OCI-LY7 (cell line): ENCODE measurements at regions not wholly inside any gene's neighbourhood (a gene's known extent, or its start where the extent isn't known, plus 50 kb on each side); places are given as distances from the start of the nearest gene placed in this dataset.

ENCODE experiments used
- BruUV-seq: library from RNA; stranded (reverse); fragments of 400-500 nt; replicated peaks from 2 replicates; lab custom pipeline; 2021; lab: Mats Ljungman, UMichigan
- CTCF ChIA-PET: fragments of 300-600 bp; sonication (Branson Sonifier 250); formaldehyde crosslinking; loops from one replicate; lab custom pipeline; 2022; ENCODE audit warnings: antibody characterized with exemption; ENCODE audit not compliant: unreplicated experiment; lab: Charles Lee
- POLR2A ChIA-PET: fragments of 300-600 bp; sonication (Branson Sonifier 250); formaldehyde crosslinking; loops from one replicate; lab custom pipeline; 2022; ENCODE audit warnings: antibody characterized with exemption; lab: Charles Lee
- DNase-seq: peaks from one replicate; pipeline ENCODE4 v3.0.0-alpha.2; 2015; ENCODE audit warnings: low spot score
- H2AFZ ChIP-seq: fragments of 200-600 bp; sonication (generic), shearing (Covaris generic); 2 replicates; pipeline ENCODE4 v1.6.1; 2014; ENCODE audit warnings: mild to moderate bottlenecking, antibody characterized with exemption, low read length, moderate library complexity
- H3K27ac ChIP-seq: fragments of 200-600 bp; sonication (generic); 2 replicates; pipeline ENCODE4 v1.5.1; 2014; ENCODE audit warnings: mixed run types, low read depth, mild to moderate bottlenecking, moderate library complexity, low read length, inconsistent platforms; ENCODE audit not compliant: poor library complexity, severe bottlenecking
- H3K36me3 ChIP-seq: fragments of 200-600 bp; sonication (generic); 2 replicates; pipeline ENCODE4 v1.6.1; 2014; ENCODE audit warnings: mild to moderate bottlenecking, antibody characterized with exemption, low read length, moderate library complexity, mixed read lengths; ENCODE audit not compliant: insufficient read depth
- H3K4me1 ChIP-seq: fragments of 200-600 bp; sonication (generic); 2 replicates; pipeline ENCODE4 v1.5.1; 2014; ENCODE audit warnings: mild to moderate bottlenecking, low read length; ENCODE audit not compliant: insufficient read depth, poor library complexity, severe bottlenecking
- H3K4me2 ChIP-seq: fragments of 200-600 bp; sonication (generic); 2 replicates; pipeline ENCODE4 v1.6.1; 2014; ENCODE audit warnings: mild to moderate bottlenecking, low read length
- H3K4me3 ChIP-seq: fragments of 200-600 bp; sonication (generic); 2 replicates; pipeline ENCODE4 v1.5.1; 2014; ENCODE audit warnings: mild to moderate bottlenecking, low read depth, low read length; ENCODE audit not compliant: poor library complexity, severe bottlenecking
- H3K79me2 ChIP-seq: fragments of 200-600 bp; sonication (generic); 2 replicates; pipeline ENCODE4 v1.6.1; 2016; ENCODE audit warnings: low read depth, mild to moderate bottlenecking, low read length, moderate library complexity, mixed read lengths; ENCODE audit not compliant: insufficient read depth
- H3K9me2 ChIP-seq: fragments of 200-600 bp; sonication (generic); 2 replicates; pipeline ENCODE4 v1.6.1; 2016; ENCODE audit warnings: mild to moderate bottlenecking, low read length, mixed read lengths; ENCODE audit not compliant: insufficient read depth
- H3K9me3 ChIP-seq: fragments of 200-600 bp; sonication (generic); 2 replicates; pipeline ENCODE4 v1.6.1; 2014; ENCODE audit warnings: mild to moderate bottlenecking, mixed run types, low read length, mixed read lengths
- H4K20me1 ChIP-seq: fragments of 200-600 bp; sonication (generic); 2 replicates; pipeline ENCODE4 v1.6.1; 2014; ENCODE audit warnings: mild to moderate bottlenecking, antibody characterized with exemption, low read length, moderate library complexity, mixed read lengths; ENCODE audit not compliant: insufficient read depth
- CTCF ChIP-seq: fragments of 200-600 bp; sonication (generic); conservative IDR thresholded peaks from 2 replicates; pipeline ENCODE4 v1.5.1; 2014; ENCODE audit warnings: mild to moderate bottlenecking, antibody characterized with exemption, low read length, moderate library complexity, mixed read lengths
- EZH2phosphoT487 ChIP-seq: fragments of 200-600 bp; sonication (generic); IDR thresholded peaks from 2 replicates; pipeline ENCODE4 v1.6.1; 2018; ENCODE audit warnings: low read depth, borderline replicate concordance, mild to moderate bottlenecking, mixed run types, antibody characterized with exemption, low read length, moderate library complexity, mixed read lengths
- intact Hi-C: fragments of 100-400 bp; cut with micrococcal nuclease; formaldehyde crosslinking; loops from one replicate; pipeline ENCODE4 v1.10.0; 2022; ENCODE audit not compliant: unreplicated experiment

GRCh38 chr6:91868539-91869202 lies 1281.8 kb upstream of the MAP3K7 start:
- ChIA-PET CTCF (no interaction called here), POLR2A (no interaction called here)
- Histone ChIP-seq H3K9me3 (no peaks in the 10 kb centered on the region), H2AFZ (no peak overlapping the region), H3K9me2 (no peaks in the 10 kb centered on the region), H4K20me1 (no peaks in the 10 kb centered on the region), H3K4me1 (no peaks in the 10 kb centered on the region), H3K79me2 (no peaks in the 10 kb centered on the region), H3K27ac (no peak overlapping the region), H3K4me2 (no peak overlapping the region), H3K36me3 (no peaks in the 10 kb centered on the region), H3K4me3 (no peak overlapping the region)
- TF ChIP-seq CTCF (no peak), EZH2phosphoT487 (no peak)
- no TSS peak for BruUV-seq
- intact Hi-C loops, result no loop called here
- DNase-seq, result no peak

- Histone ChIP-seq H3K4me1 (no peaks in the 10 kb centered on the region), H3K4me2 (no peak overlapping the region), H4K20me1 (no peaks in the 10 kb centered on the region), H3K9me3 (no peaks in the 10 kb centered on the region), H3K9me2 (no peaks in the 10 kb centered on the region), H3K79me2 (no peaks in the 10 kb centered on the region), H3K4me3 (no peak overlapping the region), H3K27ac (no peak overlapping the region), H2AFZ (no peak overlapping the region), H3K36me3 (no peaks in the 10 kb centered on the region)
- CTCF ChIA-PET, result no interaction called here
- POLR2A ChIA-PET, result interaction anchor here (0.6 kb wide), 1 partner anchor 17 kb away, joined by 5 read pairs; no protein-coding TSS in a partner anchor
- TF ChIP-seq EZH2phosphoT487 (no peak), CTCF (no peak)
- no TSS peak for BruUV-seq
- intact Hi-C loops, result no loop called here
- no peak for DNase-seq
Measured at GRCh38 chr6:91865889-91866288, 1279.0 kb upstream of the MAP3K7 start.

- POLR2A ChIA-PET, result no interaction called here
Measured at GRCh38 chr6:91864911-91865310, 1278.0 kb upstream of the MAP3K7 start.

More at GRCh38 chr6:91864911-91865310, 1278.0 kb upstream of the MAP3K7 start:
- DNase-seq, result no peak
- Histone ChIP-seq H3K4me1 (no peaks in the 10 kb centered on the region), H2AFZ (no peak overlapping the region), H4K20me1 (no peaks in the 10 kb centered on the region), H3K4me2 (no peak overlapping the region), H3K4me3 (no peak overlapping the region), H3K27ac (no peak overlapping the region), H3K79me2 (no peaks in the 10 kb centered on the region), H3K9me3 (no peaks in the 10 kb centered on the region), H3K36me3 (no peaks in the 10 kb centered on the region), H3K9me2 (no peaks in the 10 kb centered on the region)
- TF ChIP-seq EZH2phosphoT487, result no peak
- no peak for TF ChIP-seq CTCF
- BruUV-seq, result no TSS peak
- CTCF ChIA-PET, result no interaction called here
- intact Hi-C loops, result no loop called here
